ENCODE measurements at regions not wholly inside any gene's neighbourhood (a gene's known extent, or its start where the extent isn't known, plus 50 kb on each side); places are given as distances from the start of the nearest gene placed in this dataset.
"Not testable (repeated sequence)": the region's sequence is repeated elsewhere in the genome, so short reads cannot be mapped to it uniquely, and the experiment has no call there.

DNA sequence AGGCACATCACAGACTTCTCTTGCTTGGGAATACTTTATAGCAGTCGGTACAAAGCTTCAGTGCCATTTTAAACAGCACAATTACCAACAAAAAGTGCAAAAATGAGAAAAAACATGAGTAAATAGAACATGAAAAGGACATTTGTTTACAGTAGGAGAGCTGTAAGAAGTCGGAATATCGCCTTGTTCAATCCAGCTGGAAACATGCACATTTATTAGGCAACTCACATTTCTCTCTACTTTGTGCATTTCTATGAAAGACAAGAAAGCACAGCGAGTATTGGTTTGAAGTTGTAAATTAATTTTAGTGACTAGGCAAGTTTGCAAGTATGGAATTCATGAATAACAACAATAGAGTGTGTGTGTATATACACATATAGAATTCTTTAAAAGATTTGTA is 484.7 kb downstream of the DACH1 start:
- no peak for DNase-seq

GRCh38 chr13:71380191-71380590 is 486.8 kb downstream of the DACH1 start:
- DNase-seq, result peak; percentile 24 to 62 (median 38)

DNA sequence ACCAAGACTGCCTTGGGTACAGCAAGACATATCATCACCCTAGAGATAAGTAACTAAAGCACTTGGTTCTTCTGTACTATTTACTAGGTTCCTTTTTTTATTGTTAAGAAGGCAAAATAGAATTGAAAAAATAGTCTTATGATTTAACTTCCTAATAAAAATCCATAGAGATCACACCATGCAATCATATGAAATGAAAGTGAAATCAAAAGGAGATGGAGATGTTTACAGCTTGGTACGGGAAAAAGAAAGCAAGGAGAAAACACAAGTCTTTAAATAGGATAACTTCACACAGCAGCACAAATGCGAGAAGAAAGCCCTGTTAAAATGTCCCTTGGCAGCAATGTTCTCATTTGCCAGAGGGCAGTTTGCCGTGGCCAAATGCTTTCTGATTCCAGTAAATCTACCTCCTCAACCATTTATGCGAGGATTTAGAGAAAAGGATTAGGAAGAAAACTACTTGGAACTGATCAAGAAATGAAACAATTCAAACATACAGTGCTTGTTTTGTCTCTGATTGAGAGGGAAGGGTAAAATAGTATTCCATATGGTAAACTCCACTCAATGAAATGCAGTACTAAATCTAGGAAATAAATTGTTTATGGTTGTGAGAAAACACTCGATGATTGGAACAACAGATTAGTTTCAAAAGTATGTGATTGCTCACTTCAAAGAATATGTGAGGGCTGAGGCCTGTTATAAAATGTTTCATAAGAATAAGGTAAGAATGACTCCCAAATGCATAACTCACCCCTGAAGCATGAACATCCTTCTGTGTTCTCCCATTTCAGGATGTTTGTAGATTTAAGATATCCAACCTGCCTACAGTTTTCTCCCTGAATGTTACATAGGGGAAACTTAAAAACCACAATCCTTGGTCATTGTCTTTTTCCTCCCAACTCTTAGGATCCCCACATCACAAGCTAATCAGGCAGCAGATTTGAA is 487.8 kb downstream of the DACH1 start:
- DNase-seq, result peak; percentile 36 to 82 (median 68)

GRCh38 chr13:71374471-71375049 is 492.4 kb downstream of the DACH1 start:
- no peak for DNase-seq

GRCh38 chr13:71368336-71368735 is 498.7 kb downstream of the DACH1 start:
- no peak for DNase-seq

GRCh38 chr13:71360041-71360440 is 507.0 kb downstream of the DACH1 start:
- no peak for DNase-seq

- no peak for DNase-seq
These were observed 507.4 kb downstream of the DACH1 start for GRCh38 chr13:71359641-71360040.

- no peak for DNase-seq
These were observed 508.8 kb downstream of the DACH1 start for GRCh38 chr13:71358218-71358617.

DNA sequence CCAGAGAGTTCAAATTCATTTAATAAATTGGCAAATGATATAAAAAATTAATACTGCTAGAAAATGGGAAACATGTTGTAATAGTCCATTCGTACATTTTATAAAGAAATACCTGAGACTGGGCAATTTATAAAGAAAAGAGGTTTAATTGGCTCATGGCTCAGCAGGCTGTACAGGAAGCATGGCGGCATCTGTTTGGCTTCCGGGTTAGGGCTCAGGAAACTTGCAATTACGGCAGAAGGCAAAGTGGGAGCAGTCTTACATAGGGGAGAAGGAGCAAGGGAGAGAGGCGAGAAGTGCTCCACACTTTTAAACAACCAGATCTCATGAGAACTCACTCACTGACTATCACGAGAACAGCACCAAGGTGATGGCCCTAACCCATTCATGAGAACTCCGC is 512.0 kb downstream of the DACH1 start:
- no peak for DNase-seq

DNA sequence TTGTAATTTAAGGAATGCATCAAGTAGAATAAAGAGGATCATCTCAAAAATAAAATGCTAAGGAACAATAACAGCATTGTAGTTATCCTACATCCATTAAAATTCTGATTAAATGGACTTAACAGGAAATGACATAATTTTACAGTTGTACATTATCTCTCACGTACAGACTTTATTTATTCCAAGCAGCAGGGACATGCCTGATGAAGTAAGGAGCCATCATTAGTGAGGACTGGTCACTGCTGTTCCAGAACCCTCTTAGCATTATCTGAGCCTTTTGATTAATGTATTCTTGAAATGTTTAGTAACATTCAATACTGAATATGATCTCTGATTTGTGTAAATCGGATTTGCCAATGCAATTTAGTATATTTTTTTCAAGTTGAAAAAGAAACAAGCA is 516.1 kb downstream of the DACH1 start:
- DNase-seq, result no peak

GRCh38 chr13:71345856-71346255 is 521.1 kb downstream of the DACH1 start:
- not testable (repeated sequence) for DNase-seq

DNA sequence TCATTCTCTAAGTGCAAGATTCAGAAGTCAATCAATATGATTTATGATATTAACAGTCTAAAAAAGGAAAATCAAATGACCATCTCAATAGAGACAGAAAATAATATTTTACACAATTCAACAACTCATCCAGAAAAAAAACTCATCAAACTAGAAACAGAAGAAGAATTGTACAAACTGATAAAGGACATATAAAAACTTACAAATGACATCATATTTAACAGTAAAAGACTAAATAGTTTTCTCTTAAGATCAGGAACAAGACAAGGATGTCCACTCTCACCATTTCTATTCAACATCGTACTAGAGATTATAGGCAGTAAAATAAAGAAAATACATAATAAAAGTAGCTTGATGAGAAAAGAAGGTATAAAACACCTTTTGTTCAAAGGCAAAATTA is 527.3 kb downstream of the DACH1 start:
- no peak for DNase-seq

DNA sequence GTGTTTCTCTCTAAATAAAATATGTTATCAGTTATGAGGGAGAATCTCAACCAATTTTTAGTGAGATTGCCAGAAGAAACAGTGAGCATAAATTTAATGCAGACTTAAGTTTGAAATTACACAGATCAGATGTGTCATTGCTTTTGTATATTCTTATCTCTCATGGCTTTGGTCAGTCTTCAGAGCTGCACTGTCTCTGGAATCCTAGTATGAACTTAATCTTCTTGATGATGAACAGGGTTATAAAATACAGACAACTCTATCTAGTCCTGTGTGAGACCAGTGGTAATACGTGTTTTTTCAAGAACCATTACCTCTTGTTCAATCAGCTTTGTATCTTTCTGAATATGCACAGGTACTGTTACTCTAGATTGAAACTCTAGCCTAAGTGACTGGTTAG is 528.0 kb downstream of the DACH1 start:
- no peak for DNase-seq

DNA sequence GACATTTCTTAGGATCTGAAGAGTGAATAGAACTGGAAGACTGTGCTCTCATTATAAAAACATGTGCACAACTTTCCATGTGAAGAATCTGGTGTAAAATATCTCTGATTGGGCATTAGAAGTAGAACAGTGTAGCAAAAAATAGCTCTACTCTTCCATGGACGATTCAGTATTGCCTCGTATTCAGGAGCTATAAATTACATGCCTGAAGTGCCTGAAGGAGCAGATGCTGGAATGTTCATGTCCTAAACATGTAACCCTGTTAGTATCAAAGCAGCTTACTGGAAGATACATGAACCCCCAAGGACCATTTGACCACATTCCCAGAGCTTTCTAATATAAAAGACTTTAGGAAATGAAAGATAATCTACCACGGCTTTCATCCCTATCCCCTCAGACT is 528.9 kb downstream of the DACH1 start:
- no peak for DNase-seq

DNA sequence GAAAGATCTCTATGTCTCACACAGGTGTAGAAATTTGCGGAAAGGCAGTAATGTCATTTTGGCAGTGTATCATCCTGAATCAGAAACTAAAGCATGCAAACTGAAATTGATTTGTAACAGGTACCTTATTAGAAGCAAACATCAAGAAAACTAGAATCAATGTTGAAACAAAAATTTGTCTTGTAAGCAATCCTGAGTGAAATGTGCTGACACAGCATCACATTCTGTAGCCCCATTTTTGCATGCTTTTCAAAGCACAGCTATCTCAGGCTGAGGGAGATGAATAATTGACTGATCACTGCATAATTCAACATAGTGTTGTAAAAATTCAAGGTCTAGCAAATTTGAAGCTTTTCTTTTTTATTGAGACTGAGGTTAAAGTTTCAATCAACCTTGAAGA is 539.7 kb downstream of the DACH1 start:
- DNase-seq, result no peak

GRCh38 chr13:71325556-71325955 is 541.4 kb downstream of the DACH1 start:
- no peak for DNase-seq

DNA sequence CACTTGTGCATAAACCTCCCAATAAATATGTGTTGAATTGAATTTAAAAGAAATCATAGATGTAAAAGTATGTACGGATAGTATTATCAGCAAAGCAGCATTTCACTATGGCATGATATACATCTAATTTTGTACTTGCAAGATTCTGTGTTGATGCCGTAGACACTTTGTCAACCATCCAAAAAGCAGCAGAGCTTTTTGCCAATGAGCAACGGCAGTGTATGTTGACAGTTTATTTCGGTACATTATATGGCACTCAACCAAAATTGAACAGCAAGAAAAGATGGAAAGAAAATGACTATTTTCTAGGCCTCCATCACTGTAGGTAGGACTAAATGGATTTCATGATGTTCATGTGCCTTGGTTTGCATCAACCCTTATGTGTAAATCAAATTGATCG is 543.7 kb downstream of the DACH1 start:
- no peak for DNase-seq

DNA sequence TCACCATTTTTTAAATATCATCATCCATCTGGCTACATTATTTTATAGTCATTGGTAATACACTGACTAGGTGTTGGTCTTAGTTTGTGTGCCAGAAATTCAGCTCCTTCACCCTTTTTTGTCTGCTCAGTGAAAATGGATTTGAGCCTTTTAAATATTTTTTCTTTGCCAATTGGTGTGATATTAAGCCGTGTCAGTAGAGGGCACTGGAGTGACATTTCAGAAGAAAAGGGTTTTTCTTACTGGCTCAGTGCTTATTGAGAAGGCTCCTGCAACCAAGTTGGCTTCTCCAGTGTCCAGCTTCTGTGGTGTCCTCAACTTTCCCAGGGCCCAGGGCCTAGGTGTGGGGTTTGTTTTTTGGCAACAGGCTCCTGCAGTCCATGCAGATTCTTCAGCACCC is 546.6 kb downstream of the DACH1 start:
- peak; percentile 50 to 70 (median 63) for DNase-seq

- DNase-seq, result no peak
These were observed 550.1 kb downstream of the DACH1 start for GRCh38 chr13:71316792-71317363.

- DNase-seq, result no peak
These were observed 554.1 kb downstream of the DACH1 start for GRCh38 chr13:71312923-71313322.

GRCh38 chr13:71309905-71310304 is 557.1 kb downstream of the DACH1 start:
- no peak for DNase-seq

DNA sequence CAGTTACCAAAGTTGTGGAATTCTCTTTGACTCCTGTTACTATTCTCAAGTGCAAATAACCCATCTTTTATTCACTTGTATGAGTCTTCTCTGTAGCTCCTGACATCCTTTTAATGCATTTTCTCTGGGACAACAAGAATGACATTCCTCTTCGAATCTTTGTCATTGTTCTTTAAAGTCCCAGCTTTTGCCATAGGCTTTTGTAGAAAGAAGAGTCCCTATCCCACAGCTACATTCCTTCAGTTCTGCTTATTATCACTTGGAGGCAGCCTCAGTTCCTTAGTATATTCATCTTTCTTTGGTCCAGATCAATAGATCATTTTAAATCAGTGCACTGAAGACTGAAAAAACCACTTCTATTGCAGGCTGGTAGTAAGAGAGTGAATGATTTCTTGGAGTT is 560.2 kb downstream of the DACH1 start:
- no peak for DNase-seq

- DNase-seq, result no peak
These were observed 562.1 kb downstream of the DACH1 start for GRCh38 chr13:71304861-71305260.

- DNase-seq, result no peak
These were observed 563.9 kb downstream of the DACH1 start for GRCh38 chr13:71303144-71303543.

All from suppressor macrophage treated with lipopolysaccharide for 1 hour (primary cell).